ENCODE measurements at regions not wholly inside any gene's neighbourhood (a gene's known extent, or its start where the extent isn't known, plus 50 kb on each side); places are given as distances from the start of the nearest gene placed in this dataset.

- no peak for TF ChIP-seq USF2 (IDR thresholded peaks at IDR 0.05; ENCODE audit: low read depth, low read length)
- TF ChIP-seq POLR2A (IDR thresholded peaks at IDR 0.05; ENCODE audit: low read depth, low read length), result no peak
- no peak for TF ChIP-seq RFX5 (IDR thresholded peaks at IDR 0.05; ENCODE audit: low read depth, low read length)
- no peak for TF ChIP-seq CTCF (conservative IDR thresholded peaks at IDR 0.05; ENCODE audit: low read depth, low read length)
Observed at GRCh38 chr1:177772386-177772960, 197.4 kb downstream of the SEC16B start.
